HCT116 (cell line): ENCODE measurements at regions not wholly inside any gene's neighbourhood (a gene's known extent, or its start where the extent isn't known, plus 50 kb on each side); places are given as distances from the start of the nearest gene placed in this dataset.

Source experiments
- ATAC-seq: fragments of 200-7000 bp; cut with Tn5 transposase; 2 replicates; pipeline ENCODE4 v1.9.1; 2020; ENCODE audit warnings: mild to moderate bottlenecking, moderate library complexity
- BruUV-seq: library from RNA; stranded (reverse); fragments of 400-500 nt; replicated peaks from 2 replicates; lab custom pipeline; 2021; lab: Mats Ljungman, UMichigan
- CTCF ChIA-PET: fragments of 300-600 bp; sonication (Branson Sonifier 250); formaldehyde crosslinking; loops from one replicate; lab custom pipeline; 2021; ENCODE audit warnings: antibody characterized with exemption; lab: Charles Lee
- POLR2A ChIA-PET: fragments of 300-600, 350-600 bp; sonication (Branson Sonifier 250); formaldehyde crosslinking; loops from one replicate; lab custom pipeline; 2021; ENCODE audit warnings: antibody characterized with exemption; lab: Charles Lee
- RAD21 ChIA-PET, 2 experiments: fragments of 300-600 bp; sonication (Branson Sonifier 250); formaldehyde crosslinking; loops; one replicate each; lab custom pipeline; 2023; ENCODE audit warnings: low total read pairs in 2 of 2; ENCODE audit not compliant: uncharacterized antibody in 2 of 2, unreplicated experiment in 2 of 2, low non-redundant PET in 1 of 2; lab: Charles Lee
- DNase-seq: peaks from one replicate; pipeline ENCODE4 v3.0.0-alpha.2; 2010; ENCODE audit warnings: low read depth, low spot score
- H2AFZ ChIP-seq: fragments of 200-600 bp; shearing (Covaris generic), sonication (generic); 2 replicates; pipeline ENCODE4 v1.6.1; 2017; ENCODE audit warnings: low read depth, mixed run types, mixed read lengths, antibody characterized with exemption, low read length; ENCODE audit not compliant: poor library complexity, severe bottlenecking
- H3K27ac ChIP-seq: 2 replicates; pipeline ENCODE4 v1.5.1; 2012; ENCODE audit warnings: low read depth, low read length
- H3K27me3 ChIP-seq: fragments of 200-600 bp; sonication (generic); 2 replicates; pipeline ENCODE4 v1.6.1; 2016; ENCODE audit warnings: mixed run types, low read length, mixed read lengths; ENCODE audit not compliant: insufficient read depth
- H3K36me3 ChIP-seq, 2 experiments: fragments of 200-500 bp in 1 of 2; fragments of 200-600 bp in 1 of 2; sonication (Bioruptor generic) in 1 of 2; sonication (generic) in 1 of 2; 2 replicates each; pipeline versions ENCODE4 v1.5.1 to v1.6.1; 2014 to 2016; ENCODE audit warnings: low read length in 2 of 2, inconsistent platforms in 1 of 2, mixed read lengths in 1 of 2, mixed run types in 1 of 2; ENCODE audit not compliant: insufficient read depth in 2 of 2, control insufficient read depth in 1 of 2
- H3K4me1 ChIP-seq, 2 experiments: fragments of 200-600 bp in 1 of 2; sonication (generic) in 1 of 2; 2 replicates each; pipeline versions ENCODE4 v1.5.1 to v1.6.1; 2012 to 2017; ENCODE audit warnings: low read length in 2 of 2, inconsistent platforms in 1 of 2, mild to moderate bottlenecking in 1 of 2, mixed read lengths in 1 of 2, mixed run types in 1 of 2, moderate library complexity in 1 of 2; ENCODE audit not compliant: insufficient read depth in 2 of 2, control insufficient read depth in 1 of 2
- H3K4me2 ChIP-seq: fragments of 200-600 bp; sonication (generic); 2 replicates; pipeline ENCODE4 v1.6.1; 2017; ENCODE audit warnings: mixed run types, low read length, mixed read lengths
- H3K4me3 ChIP-seq, 2 experiments: fragments of 200-600 bp in 1 of 2; sonication (generic) in 1 of 2; replicated peaks in 1 of 2; 2 replicates each; pipeline ENCODE4 v1.5.1; 2011 to 2016; ENCODE audit warnings: low read length in 2 of 2, control low read depth in 1 of 2, low read depth in 1 of 2, mild to moderate bottlenecking in 1 of 2, mixed read lengths in 1 of 2, mixed run types in 1 of 2
- H3K79me2 ChIP-seq: fragments of 200-600 bp; sonication (generic); 2 replicates; pipeline ENCODE4 v1.6.1; 2017; ENCODE audit warnings: mild to moderate bottlenecking, mixed run types, low read length, moderate library complexity, mixed read lengths; ENCODE audit not compliant: insufficient read depth
- H3K9ac ChIP-seq: fragments of 200-600 bp; sonication (generic); 2 replicates; pipeline ENCODE4 v1.6.1; 2016; ENCODE audit warnings: low read length, mixed read lengths
- H3K9me2 ChIP-seq: fragments of 200-600 bp; sonication (generic), shearing (Covaris generic); 2 replicates; pipeline ENCODE4 v1.6.1; 2017; ENCODE audit warnings: mixed run types, mild to moderate bottlenecking, moderate library complexity; ENCODE audit not compliant: insufficient read depth
- H3K9me3 ChIP-seq, 2 experiments: fragments of 200-500 bp in 1 of 2; fragments of 200-600 bp in 1 of 2; sonication (Bioruptor generic) in 1 of 2; sonication (generic) in 1 of 2; 2 replicates each; pipeline ENCODE4 v1.6.1; 2014 to 2017; ENCODE audit warnings: low read length in 2 of 2, mixed read lengths in 2 of 2, inconsistent platforms in 1 of 2, low read depth in 1 of 2, mild to moderate bottlenecking in 1 of 2, mixed run types in 1 of 2, moderate library complexity in 1 of 2; ENCODE audit not compliant: control insufficient read depth in 1 of 2, insufficient read depth in 1 of 2
- H4K20me1 ChIP-seq: fragments of 200-600 bp; sonication (generic), shearing (Covaris generic); 2 replicates; pipeline ENCODE4 v1.6.1; 2017; ENCODE audit warnings: mixed run types, mild to moderate bottlenecking, moderate library complexity; ENCODE audit not compliant: insufficient read depth
- ELF1 ChIP-seq: IDR thresholded peaks from 2 replicates; pipeline ENCODE4 v1.6.1; 2012; ENCODE audit warnings: low read depth, borderline replicate concordance
- EZH2 ChIP-seq: fragments of 200-600 bp; sonication (generic); IDR thresholded peaks from 2 replicates; pipeline ENCODE4 v1.6.1; 2017; ENCODE audit warnings: antibody characterized with exemption, mixed run types
- MAX ChIP-seq: IDR thresholded peaks from 2 replicates; pipeline ENCODE4 v1.6.1; 2012
- POLR2A ChIP-seq: IDR thresholded peaks from 2 replicates; pipeline ENCODE4 v1.7.0; 2011; ENCODE audit warnings: borderline replicate concordance; ENCODE audit not compliant: insufficient read depth, insufficient read length; ENCODE audit errors: extremely low read depth
- SRF ChIP-seq: IDR thresholded peaks from 2 replicates; pipeline ENCODE4 v1.6.1; 2012; ENCODE audit warnings: low read depth
- TCF7L2 ChIP-seq: IDR thresholded peaks from 2 replicates; pipeline ENCODE4 v1.7.0; 2011; ENCODE audit warnings: borderline replicate concordance, inconsistent platforms; ENCODE audit not compliant: insufficient read depth, insufficient read length; ENCODE audit errors: extremely low read depth
- ZFX ChIP-seq: fragments of 450-650 bp; IDR thresholded peaks from 2 replicates; pipeline ENCODE4 v1.6.1; 2017
- ZNF274 ChIP-seq: fragments of 200-500 bp; sonication (Bioruptor generic); IDR thresholded peaks from 2 replicates; pipeline ENCODE4 v1.6.1; 2014; ENCODE audit warnings: mild to moderate bottlenecking, low read depth, low read length, inconsistent platforms
- intact Hi-C: fragments of 100-400 bp; cut with micrococcal nuclease; formaldehyde crosslinking; loops from 2 replicates; pipeline ENCODE4 v1.10.0; 2022
- TF ChIP-seq, protein P1 (sequence below): IDR thresholded peaks from 2 replicates; pipeline ENCODE4 v1.6.1; 2012; ENCODE audit warnings: low read depth

DNA sequence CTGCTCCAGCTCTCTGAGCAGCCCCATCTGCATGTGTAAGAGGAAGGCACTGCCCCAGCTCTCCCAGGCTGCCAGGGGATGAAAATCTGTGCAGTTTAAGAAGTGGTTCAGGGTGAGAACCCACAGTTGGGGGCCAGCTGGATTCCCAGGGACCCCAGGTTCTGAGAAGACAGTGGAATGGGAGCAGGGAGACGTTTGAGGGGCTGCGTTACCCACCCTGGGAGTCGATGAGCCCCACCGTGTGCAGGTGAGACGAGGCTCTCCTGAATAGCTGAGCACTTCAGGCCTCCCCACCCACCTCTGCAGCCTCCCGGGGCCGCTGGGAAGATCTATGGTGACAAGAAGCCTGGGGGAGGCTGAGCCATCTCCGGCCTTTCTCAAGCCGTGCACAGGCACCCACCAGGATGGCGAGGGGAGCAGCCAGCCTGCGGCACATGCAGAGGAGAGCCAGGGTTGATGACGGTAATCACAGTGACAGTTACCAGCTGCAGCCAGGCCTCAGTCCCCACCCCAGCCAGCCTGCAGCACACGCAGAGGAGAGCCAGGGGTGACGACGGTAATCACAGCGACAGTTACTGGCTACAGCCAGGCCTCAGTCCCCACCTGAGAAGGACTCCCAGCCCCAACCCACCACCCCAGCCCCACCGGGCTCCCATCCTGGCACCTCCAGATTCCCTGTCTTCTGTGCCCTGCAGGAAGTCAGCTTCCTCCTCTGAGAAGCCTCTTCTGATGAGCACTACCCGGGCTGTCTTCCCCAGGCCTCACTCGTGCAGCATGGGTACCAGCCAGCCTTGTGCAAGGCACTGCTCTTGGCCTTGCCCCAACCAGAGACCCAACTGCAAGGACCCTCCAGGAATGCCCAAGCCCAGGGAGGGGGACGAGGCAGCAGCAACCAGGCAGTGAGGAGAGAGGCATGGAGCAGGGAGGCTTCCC is 150.8 kb upstream of the PPP1R26 start:
- H3K27me3 ChIP-seq: no peaks in the 10 kb centered on the region
- no peaks in the 10 kb centered on the region for H3K9me2 ChIP-seq
- ChIA-PET CTCF (no interaction called here), POLR2A (no interaction called here), RAD21 (no interaction called here)
- peaks cover 0 to 5% of the 10 kb centered on the region in 2 experiments; a peak in 1 of 4 replicates for H3K4me1 ChIP-seq
- H3K4me2 ChIP-seq: no peak overlapping the region
- H3K36me3 ChIP-seq: no peaks in the 10 kb centered on the region
- no peak overlapping the region for H3K4me3 ChIP-seq
- BruUV-seq: no TSS peak
- H4K20me1 ChIP-seq: no peaks in the 10 kb centered on the region
- no peak overlapping the region for H3K9ac ChIP-seq
- no peak for TF ChIP-seq ELF1
- TF ChIP-seq SRF: no peak
- TF ChIP-seq ZNF274: no peak
- TF ChIP-seq TCF7L2: no peak
- TF ChIP-seq POLR2A: no peak
- TF ChIP-seq EZH2: no peak
- no peak for TF ChIP-seq ZFX
- DNase-seq: no peak
- no peak overlapping the region for H2AFZ ChIP-seq
- ATAC-seq: no peak
- peaks cover 0 to 8% of the 10 kb centered on the region in 2 experiments; a peak in 1 of 4 replicates for H3K9me3 ChIP-seq
- H3K79me2 ChIP-seq: no peaks in the 10 kb centered on the region
- H3K27ac ChIP-seq: no peak overlapping the region
- intact Hi-C loops: no loop called here

DNA sequence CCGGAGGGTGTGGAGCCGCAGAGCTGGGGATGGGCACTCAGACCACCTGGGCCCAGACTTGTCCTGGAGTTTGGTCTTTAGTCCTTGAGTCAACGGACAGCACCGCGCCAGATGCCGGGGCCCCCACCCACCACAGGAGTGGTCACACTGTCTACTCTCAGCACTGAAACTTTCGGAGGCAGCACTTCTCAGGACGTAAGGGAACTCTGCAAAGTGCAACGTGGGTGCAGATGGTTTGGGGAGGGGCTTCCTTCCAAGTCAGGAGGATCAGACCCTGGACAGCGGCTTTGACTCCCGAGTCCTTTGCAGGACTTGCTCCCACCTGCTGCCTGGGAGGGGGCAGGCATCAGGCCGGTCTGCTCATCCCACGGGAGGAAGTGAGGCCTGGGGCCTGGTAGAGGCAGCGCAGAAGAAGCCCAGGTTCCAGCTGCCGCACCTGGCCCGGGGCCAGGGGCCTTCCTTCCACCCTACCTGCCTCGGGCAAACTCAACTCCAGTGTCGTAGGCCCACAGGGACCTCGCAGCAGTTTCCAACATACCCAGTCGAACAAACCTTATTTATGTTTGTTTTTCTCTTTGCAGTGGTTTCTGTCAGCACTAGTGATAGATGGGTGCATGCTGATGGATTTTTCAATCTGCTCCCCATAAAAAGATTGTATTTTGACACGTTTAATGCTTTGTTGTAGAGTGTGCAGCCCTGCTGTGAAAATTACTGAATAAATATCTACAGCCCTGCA is 149.8 kb upstream of the PPP1R26 start:
- RAD21 ChIA-PET: no interaction called here
- H3K36me3 ChIP-seq: no peaks in the 10 kb centered on the region
- intact Hi-C loops: no loop called here
- H3K4me3 ChIP-seq: no peak overlapping the region
- CTCF ChIA-PET: no interaction called here
- H4K20me1 ChIP-seq: no peaks in the 10 kb centered on the region
- no TSS peak for BruUV-seq
- peaks cover 0 to 8% of the 10 kb centered on the region in 2 experiments; a peak in 1 of 4 replicates for H3K9me3 ChIP-seq
- ATAC-seq (no peak), DNase-seq (no peak)
- H2AFZ ChIP-seq: no peak overlapping the region
- no peak for TF ChIP-seq MAX
- TF ChIP-seq, protein P1, sequence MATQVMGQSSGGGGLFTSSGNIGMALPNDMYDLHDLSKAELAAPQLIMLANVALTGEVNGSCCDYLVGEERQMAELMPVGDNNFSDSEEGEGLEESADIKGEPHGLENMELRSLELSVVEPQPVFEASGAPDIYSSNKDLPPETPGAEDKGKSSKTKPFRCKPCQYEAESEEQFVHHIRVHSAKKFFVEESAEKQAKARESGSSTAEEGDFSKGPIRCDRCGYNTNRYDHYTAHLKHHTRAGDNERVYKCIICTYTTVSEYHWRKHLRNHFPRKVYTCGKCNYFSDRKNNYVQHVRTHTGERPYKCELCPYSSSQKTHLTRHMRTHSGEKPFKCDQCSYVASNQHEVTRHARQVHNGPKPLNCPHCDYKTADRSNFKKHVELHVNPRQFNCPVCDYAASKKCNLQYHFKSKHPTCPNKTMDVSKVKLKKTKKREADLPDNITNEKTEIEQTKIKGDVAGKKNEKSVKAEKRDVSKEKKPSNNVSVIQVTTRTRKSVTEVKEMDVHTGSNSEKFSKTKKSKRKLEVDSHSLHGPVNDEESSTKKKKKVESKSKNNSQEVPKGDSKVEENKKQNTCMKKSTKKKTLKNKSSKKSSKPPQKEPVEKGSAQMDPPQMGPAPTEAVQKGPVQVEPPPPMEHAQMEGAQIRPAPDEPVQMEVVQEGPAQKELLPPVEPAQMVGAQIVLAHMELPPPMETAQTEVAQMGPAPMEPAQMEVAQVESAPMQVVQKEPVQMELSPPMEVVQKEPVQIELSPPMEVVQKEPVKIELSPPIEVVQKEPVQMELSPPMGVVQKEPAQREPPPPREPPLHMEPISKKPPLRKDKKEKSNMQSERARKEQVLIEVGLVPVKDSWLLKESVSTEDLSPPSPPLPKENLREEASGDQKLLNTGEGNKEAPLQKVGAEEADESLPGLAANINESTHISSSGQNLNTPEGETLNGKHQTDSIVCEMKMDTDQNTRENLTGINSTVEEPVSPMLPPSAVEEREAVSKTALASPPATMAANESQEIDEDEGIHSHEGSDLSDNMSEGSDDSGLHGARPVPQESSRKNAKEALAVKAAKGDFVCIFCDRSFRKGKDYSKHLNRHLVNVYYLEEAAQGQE: peak; percentile 22; the same call in 1 of the 2 replicates
- H3K4me2 ChIP-seq: no peak overlapping the region
- H3K9ac ChIP-seq: no peak overlapping the region
- no peak overlapping the region for H3K27ac ChIP-seq
- no peaks in the 10 kb centered on the region for H3K79me2 ChIP-seq
- peaks cover 0 to 5% of the 10 kb centered on the region in 2 experiments; a peak in 1 of 4 replicates for H3K4me1 ChIP-seq
- H3K9me2 ChIP-seq: no peaks in the 10 kb centered on the region
- POLR2A ChIA-PET: no interaction called here
- H3K27me3 ChIP-seq: no peaks in the 10 kb centered on the region
